ENCODE measurements at regions not wholly inside any gene's neighbourhood (a gene's known extent, or its start where the extent isn't known, plus 50 kb on each side); places are given as distances from the start of the nearest gene placed in this dataset.
A peak's percentile ranks its signal among the peaks of the same experiment; 100 is the strongest.

- H3K79me2 ChIP-seq (ENCODE audit: insufficient read depth) = no peaks in the 10 kb centered on the region
- TF ChIP-seq EZH2 (IDR thresholded peaks at IDR 0.05; ENCODE audit: insufficient read depth, poor library complexity, severe bottlenecking) = no peak
- TF ChIP-seq EZH2phosphoT487 (IDR thresholded peaks at IDR 0.05; ENCODE audit: insufficient read depth, low read depth) = no peak
- 94 to 96% methylated on average over 4 of the region's 4 CpGs for WGBS, 2 experiments (ENCODE audit: low coverage in 1 of 2, low lambda C conversion rate in 2 of 2, missing lambda C conversion rate in 2 of 2)
Measured at GRCh38 chr16:77548151-77548550, 113.3 kb upstream of the ADAMTS18 start.

GRCh38 chr16:77548766-77549165, 113.9 kb upstream of the ADAMTS18 start:
- H3K4me2 ChIP-seq (ENCODE audit: unreplicated experiment) = no peak overlapping the region
- peaks cover 5% of the 10 kb centered on the region; the same call in 1 of the 2 replicates for H3F3A ChIP-seq (ENCODE audit: insufficient read depth)
- TF ChIP-seq EZH2phosphoT487 (IDR thresholded peaks at IDR 0.05; ENCODE audit: insufficient read depth, low read depth) (no peak), EZH2 (IDR thresholded peaks at IDR 0.05; ENCODE audit: insufficient read depth, poor library complexity, severe bottlenecking) (no peak)
- no peaks in the 10 kb centered on the region for H4K20me1 ChIP-seq (ENCODE audit: insufficient read depth)
- in situ Hi-C loops (cut with MboI) = no loop called here
- no peaks in the 10 kb centered on the region for H3K9me3 ChIP-seq (ENCODE audit: low read depth)
- H3K79me2 ChIP-seq (ENCODE audit: insufficient read depth) = no peaks in the 10 kb centered on the region
- no peaks in the 10 kb centered on the region for H3K9me2 ChIP-seq (ENCODE audit: insufficient read depth)
- WGBS, 2 experiments (ENCODE audit: low coverage in 1 of 2, low lambda C conversion rate in 2 of 2, missing lambda C conversion rate in 2 of 2) = 16 to 18% methylated on average over 2 of the region's 2 CpGs
- H3K27me3 ChIP-seq (replicated peaks; ENCODE audit: insufficient read depth) = peaks cover 7% of the 10 kb centered on the region; the same call in 1 of the 2 replicates
- no peak overlapping the region for H3K9ac ChIP-seq
- peaks cover 12% of the 10 kb centered on the region; the same call in 1 of the 2 replicates for H3K4me1 ChIP-seq (ENCODE audit: insufficient read depth)
- H3K4me3 ChIP-seq = no peak overlapping the region
- no peak overlapping the region for H3K27ac ChIP-seq
- H2AFZ ChIP-seq = no peak overlapping the region
- peak; percentile 39 for DNase-seq
- H3K36me3 ChIP-seq (ENCODE audit: low read depth) = no peaks in the 10 kb centered on the region

More at GRCh38 chr16:77548151-77548550, 113.3 kb upstream of the ADAMTS18 start:
- Histone ChIP-seq H3K27ac (no peak overlapping the region), H3K27me3 (replicated peaks; ENCODE audit: insufficient read depth) (peaks cover 7% of the 10 kb centered on the region; the same call in 1 of the 2 replicates), H3K4me2 (ENCODE audit: unreplicated experiment) (no peak overlapping the region), H3K9me2 (ENCODE audit: insufficient read depth) (no peaks in the 10 kb centered on the region), H2AFZ (no peak overlapping the region), H3K4me3 (no peak overlapping the region), H3F3A (ENCODE audit: insufficient read depth) (peaks cover 5% of the 10 kb centered on the region; the same call in 1 of the 2 replicates), H3K36me3 (ENCODE audit: low read depth) (no peaks in the 10 kb centered on the region), H4K20me1 (ENCODE audit: insufficient read depth) (no peaks in the 10 kb centered on the region), H3K9me3 (ENCODE audit: low read depth) (no peaks in the 10 kb centered on the region), H3K9ac (no peak overlapping the region), H3K4me1 (ENCODE audit: insufficient read depth) (peaks cover 12% of the 10 kb centered on the region; the same call in 1 of the 2 replicates)
- in situ Hi-C loops (cut with MboI) = no loop called here
- DNase-seq = no peak

GRCh38 chr16:77549876-77550275, 115.0 kb upstream of the ADAMTS18 start:
- no peak overlapping the region for H3K4me3 ChIP-seq

GRCh38 chr16:77551357-77551756, 116.5 kb upstream of the ADAMTS18 start:
- 8 to 9% methylated on average over 2 of the region's 2 CpGs for WGBS, 2 experiments (ENCODE audit: low coverage in 1 of 2, low lambda C conversion rate in 2 of 2, missing lambda C conversion rate in 2 of 2)
- in situ Hi-C loops (cut with MboI) = no loop called here

More at GRCh38 chr16:77549876-77550275, 115.0 kb upstream of the ADAMTS18 start:
- H3K27ac ChIP-seq = no peak overlapping the region
- no peaks in the 10 kb centered on the region for H3K79me2 ChIP-seq (ENCODE audit: insufficient read depth)
- H3F3A ChIP-seq (ENCODE audit: insufficient read depth) = peaks cover 5% of the 10 kb centered on the region; the same call in 1 of the 2 replicates
- H3K4me2 ChIP-seq (ENCODE audit: unreplicated experiment) = no peak overlapping the region
- no peak overlapping the region for H2AFZ ChIP-seq
- H3K9me2 ChIP-seq (ENCODE audit: insufficient read depth) = no peaks in the 10 kb centered on the region
- no peaks in the 10 kb centered on the region for H4K20me1 ChIP-seq (ENCODE audit: insufficient read depth)
- DNase-seq = peak; percentile 9
- H3K4me1 ChIP-seq (ENCODE audit: insufficient read depth) = peaks cover 12% of the 10 kb centered on the region; the same call in 1 of the 2 replicates
- TF ChIP-seq EZH2phosphoT487 (IDR thresholded peaks at IDR 0.05; ENCODE audit: insufficient read depth, low read depth) (no peak), EZH2 (IDR thresholded peaks at IDR 0.05; ENCODE audit: insufficient read depth, poor library complexity, severe bottlenecking) (no peak)
- H3K9me3 ChIP-seq (ENCODE audit: low read depth) = no peaks in the 10 kb centered on the region
- H3K9ac ChIP-seq = no peak overlapping the region
- 19 to 20% methylated on average over 7 of the region's 7 CpGs for WGBS, 2 experiments (ENCODE audit: low coverage in 1 of 2, low lambda C conversion rate in 2 of 2, missing lambda C conversion rate in 2 of 2)
- H3K36me3 ChIP-seq (ENCODE audit: low read depth) = no peaks in the 10 kb centered on the region
- H3K27me3 ChIP-seq (replicated peaks; ENCODE audit: insufficient read depth) = no peaks in the 10 kb centered on the region; the same call in 1 of the 2 replicates
- in situ Hi-C loops (cut with MboI) = no loop called here

More at GRCh38 chr16:77551357-77551756, 116.5 kb upstream of the ADAMTS18 start:
- Histone ChIP-seq H2AFZ (no peak overlapping the region), H3K79me2 (ENCODE audit: insufficient read depth) (no peaks in the 10 kb centered on the region), H3K27ac (no peak overlapping the region), H3K27me3 (replicated peaks; ENCODE audit: insufficient read depth) (no peaks in the 10 kb centered on the region; the same call in none of the 2 replicates), H3K36me3 (ENCODE audit: low read depth) (no peaks in the 10 kb centered on the region), H3F3A (ENCODE audit: insufficient read depth) (peaks cover 5% of the 10 kb centered on the region; the same call in 1 of the 2 replicates), H3K9me2 (ENCODE audit: insufficient read depth) (no peaks in the 10 kb centered on the region), H4K20me1 (ENCODE audit: insufficient read depth) (no peaks in the 10 kb centered on the region), H3K9ac (no peak overlapping the region), H3K9me3 (ENCODE audit: low read depth) (no peaks in the 10 kb centered on the region), H3K4me1 (ENCODE audit: insufficient read depth) (peaks cover 12% of the 10 kb centered on the region; the same call in 1 of the 2 replicates), H3K4me2 (ENCODE audit: unreplicated experiment) (no peak overlapping the region), H3K4me3 (no peak overlapping the region)
- DNase-seq = peak; percentile 52
- no peak for TF ChIP-seq EZH2phosphoT487 (IDR thresholded peaks at IDR 0.05; ENCODE audit: insufficient read depth, low read depth)
- no peak for TF ChIP-seq EZH2 (IDR thresholded peaks at IDR 0.05; ENCODE audit: insufficient read depth, poor library complexity, severe bottlenecking)

Data from GM23248 (cell line).